Keratinocyte (primary cell): ENCODE measurements at regions not wholly inside any gene's neighbourhood (a gene's known extent, or its start where the extent isn't known, plus 50 kb on each side); places are given as distances from the start of the nearest gene placed in this dataset.

Experiments
- DNase-seq: peaks from one replicate; pipeline ENCODE4 v3.0.0-alpha.2; 2011; ENCODE audit warnings: low read depth, missing footprints, low spot score
- FAIRE-seq: peaks from 2 replicates; lab custom pipeline; 2011; peaks lifted over from hg19 to GRCh38; lab: Jason Lieb, UNC
- H2AFZ ChIP-seq: 2 replicates; pipeline ENCODE4 v1.6.0; 2012; ENCODE audit warnings: low read length, control low read depth, inconsistent platforms; ENCODE audit not compliant: control insufficient read depth
- H3K27ac ChIP-seq: 2 replicates; pipeline ENCODE4 v1.5.1; 2011; ENCODE audit warnings: low read length; ENCODE audit not compliant: control insufficient read depth, insufficient read depth
- H3K27me3 ChIP-seq: 3 replicates; pipeline ENCODE4 v1.6.0; 2011; ENCODE audit warnings: low read length; ENCODE audit not compliant: control insufficient read depth, insufficient read depth; ENCODE audit errors: extremely low read depth
- H3K36me3 ChIP-seq, 2 experiments: 2 replicates in 1 of 2; 3 replicates in 1 of 2; pipeline ENCODE4 v1.5.1; 2011; ENCODE audit warnings: low read length in 2 of 2, mild to moderate bottlenecking in 1 of 2; ENCODE audit not compliant: control insufficient read depth in 2 of 2, insufficient read depth in 2 of 2; ENCODE audit errors: extremely low read depth in 1 of 2
- H3K4me1 ChIP-seq: 3 replicates; pipeline ENCODE4 v1.5.1; 2011; ENCODE audit warnings: low read length; ENCODE audit not compliant: control insufficient read depth, insufficient read depth; ENCODE audit errors: extremely low read depth
- H3K4me2 ChIP-seq: 3 replicates; pipeline ENCODE4 v1.6.0; 2011; ENCODE audit warnings: low read depth, low read length; ENCODE audit not compliant: control insufficient read depth, insufficient read depth; ENCODE audit errors: extremely low read depth
- H3K4me3 ChIP-seq, 3 experiments: fragments of 200-600 bp in 1 of 3; sonication (generic) in 1 of 3; 2 replicates in 2 of 3; 3 replicates in 1 of 3; pipeline ENCODE4 v1.5.1; 2011 to 2016; ENCODE audit warnings: low read length in 3 of 3, mild to moderate bottlenecking in 3 of 3, control low read depth in 2 of 3, inconsistent platforms in 1 of 3, low read depth in 1 of 3, mixed read lengths in 1 of 3, mixed run types in 1 of 3, moderate library complexity in 1 of 3; ENCODE audit not compliant: control insufficient read depth in 2 of 3, insufficient read depth in 2 of 3; ENCODE audit errors: extremely low read depth in 1 of 3
- H3K79me2 ChIP-seq: 2 replicates; pipeline ENCODE4 v1.6.0; 2012; ENCODE audit warnings: low read length; ENCODE audit not compliant: control insufficient read depth, insufficient read depth
- H3K9ac ChIP-seq: 3 replicates; pipeline ENCODE4 v1.6.0; 2011; ENCODE audit warnings: low read length; ENCODE audit not compliant: control insufficient read depth, insufficient read depth; ENCODE audit errors: extremely low read depth
- H3K9me1 ChIP-seq: 3 replicates; pipeline ENCODE4 v1.6.0; 2011; ENCODE audit warnings: low read length; ENCODE audit not compliant: control insufficient read depth, insufficient read depth; ENCODE audit errors: extremely low read depth
- H3K9me3 ChIP-seq: 2 replicates; pipeline ENCODE4 v1.5.1; 2012; ENCODE audit warnings: low read depth, low read length; ENCODE audit not compliant: control insufficient read depth
- H4K20me1 ChIP-seq: 3 replicates; pipeline ENCODE4 v1.6.0; 2011; ENCODE audit warnings: low read length; ENCODE audit not compliant: control insufficient read depth, insufficient read depth; ENCODE audit errors: extremely low read depth
- EZH2 ChIP-seq: IDR thresholded peaks from one replicate; pipeline ENCODE4 v1.6.1; 2012; ENCODE audit warnings: inconsistent platforms, mild to moderate bottlenecking, low read length, moderate library complexity
- dilution Hi-C: fragments of 300-500 bp; cut with MboI; formaldehyde crosslinking; loops from one replicate; pipeline ENCODE4 v1.7.0; 2020; ENCODE audit warnings: low sequenced_read_pairs; ENCODE audit not compliant: extremely low pct_ligation_motif_present
- TF ChIP-seq, protein P1 (sequence below), 3 experiments: IDR thresholded peaks in 1 of 3; conservative IDR thresholded peaks in 1 of 3; optimal IDR thresholded peaks in 1 of 3; 2 replicates in 2 of 3; 3 replicates in 1 of 3; pipeline versions ENCODE3 to v1.5.1; 2011; ENCODE audit warnings: low read length in 3 of 3, mild to moderate bottlenecking in 3 of 3, moderate library complexity in 2 of 3, control low read depth in 1 of 3, inconsistent platforms in 1 of 3; ENCODE audit not compliant: insufficient read depth in 2 of 3; ENCODE audit errors: extremely low read depth in 1 of 3

GRCh38 chr4:137310593-137311490 is 221.5 kb downstream of the PCDH18 start:
- Histone ChIP-seq H3K27ac (no peak overlapping the region), H3K79me2 (no peaks in the 10 kb centered on the region), H4K20me1 (no peaks in the 10 kb centered on the region), H2AFZ (no peak overlapping the region), H3K4me2 (no peak overlapping the region), H3K9ac (no peak overlapping the region), H3K4me3 (no peak overlapping the region), H3K9me1 (no peaks in the 10 kb centered on the region), H3K27me3 (no peaks in the 10 kb centered on the region), H3K9me3 (no peaks in the 10 kb centered on the region), H3K4me1 (no peaks in the 10 kb centered on the region), H3K36me3 (no peaks in the 10 kb centered on the region)
- FAIRE-seq (no peak), DNase-seq (no peak)
- TF ChIP-seq, protein P1, sequence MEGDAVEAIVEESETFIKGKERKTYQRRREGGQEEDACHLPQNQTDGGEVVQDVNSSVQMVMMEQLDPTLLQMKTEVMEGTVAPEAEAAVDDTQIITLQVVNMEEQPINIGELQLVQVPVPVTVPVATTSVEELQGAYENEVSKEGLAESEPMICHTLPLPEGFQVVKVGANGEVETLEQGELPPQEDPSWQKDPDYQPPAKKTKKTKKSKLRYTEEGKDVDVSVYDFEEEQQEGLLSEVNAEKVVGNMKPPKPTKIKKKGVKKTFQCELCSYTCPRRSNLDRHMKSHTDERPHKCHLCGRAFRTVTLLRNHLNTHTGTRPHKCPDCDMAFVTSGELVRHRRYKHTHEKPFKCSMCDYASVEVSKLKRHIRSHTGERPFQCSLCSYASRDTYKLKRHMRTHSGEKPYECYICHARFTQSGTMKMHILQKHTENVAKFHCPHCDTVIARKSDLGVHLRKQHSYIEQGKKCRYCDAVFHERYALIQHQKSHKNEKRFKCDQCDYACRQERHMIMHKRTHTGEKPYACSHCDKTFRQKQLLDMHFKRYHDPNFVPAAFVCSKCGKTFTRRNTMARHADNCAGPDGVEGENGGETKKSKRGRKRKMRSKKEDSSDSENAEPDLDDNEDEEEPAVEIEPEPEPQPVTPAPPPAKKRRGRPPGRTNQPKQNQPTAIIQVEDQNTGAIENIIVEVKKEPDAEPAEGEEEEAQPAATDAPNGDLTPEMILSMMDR (optimal IDR thresholded peaks at IDR 0.05 in 1 of 3, IDR thresholded peaks at IDR 0.05 in 1 of 3, conservative IDR thresholded peaks at IDR 0.05 in 1 of 3; ENCODE audit: extremely low read depth in 1 of 3, insufficient read depth in 2 of 3, low read length in 3 of 3) = no peak
- no peak for TF ChIP-seq EZH2
- dilution Hi-C loops = no loop called here

GRCh38 chr4:137310166-137310565 is 222.1 kb downstream of the PCDH18 start:
- H4K20me1 ChIP-seq = no peaks in the 10 kb centered on the region
- no peaks in the 10 kb centered on the region for H3K27me3 ChIP-seq
- H3K4me2 ChIP-seq = no peak overlapping the region
- no peaks in the 10 kb centered on the region for H3K9me3 ChIP-seq
- TF ChIP-seq, protein P1 (optimal IDR thresholded peaks at IDR 0.05 in 1 of 3, IDR thresholded peaks at IDR 0.05 in 1 of 3, conservative IDR thresholded peaks at IDR 0.05 in 1 of 3; ENCODE audit: extremely low read depth in 1 of 3, insufficient read depth in 2 of 3, low read length in 3 of 3) = no peak
- no peak for TF ChIP-seq EZH2
- H3K9ac ChIP-seq = no peak overlapping the region
- H3K79me2 ChIP-seq = no peaks in the 10 kb centered on the region
- no peaks in the 10 kb centered on the region for H3K9me1 ChIP-seq
- H3K4me1 ChIP-seq = no peaks in the 10 kb centered on the region
- no peak overlapping the region for H2AFZ ChIP-seq
- no peaks in the 10 kb centered on the region for H3K36me3 ChIP-seq
- no peak overlapping the region for H3K27ac ChIP-seq
- FAIRE-seq (no peak), DNase-seq (no peak)
- no peak overlapping the region for H3K4me3 ChIP-seq
- dilution Hi-C loops = no loop called here
